Sciatic nerve (tissue), 2 donors: ENCODE measurements at regions not wholly inside any gene's neighbourhood (a gene's known extent, or its start where the extent isn't known, plus 50 kb on each side); places are given as distances from the start of the nearest gene placed in this dataset.
"Not testable (repeated sequence)": the region's sequence is repeated elsewhere in the genome, so short reads cannot be mapped to it uniquely, and the experiment has no call there.

ENCODE experiments used
- ATAC-seq: fragments of 200-7000 bp; cut with Tn5 transposase; one replicate; pipeline ENCODE4 v1.9.1; 2020; ENCODE audit warnings: mild to moderate bottlenecking, moderate library complexity
- DNase-seq: peaks from one replicate; pipeline ENCODE4 v3.0.0-alpha.2; 2020; ENCODE audit warnings: low spot score
- intact Hi-C: fragments of 100-400 bp; cut with DNase I; formaldehyde crosslinking; loops from one replicate; pipeline ENCODE4 v1.14.2; 2022
- donor health status: DM: no; HTN: no; CAD: no.
- donor health status: DM: no; HTN: no; CAD: no.

- ATAC-seq (no peak), DNase-seq (no peak)
- intact Hi-C loops = no loop called here
Observed at GRCh38 chr21:17370263-17370662, 142.6 kb upstream of the CXADR start.

- no peak for ATAC-seq
- intact Hi-C loops = no loop called here
- no peak for DNase-seq
Observed at GRCh38 chr21:17370916-17371315, 141.9 kb upstream of the CXADR start.

- intact Hi-C loops = no loop called here
- DNase-seq = no peak
- no peak for ATAC-seq
Observed at GRCh38 chr21:17371450-17371849, 141.4 kb upstream of the CXADR start.

- DNase-seq (no peak), ATAC-seq (no peak)
- intact Hi-C loops = no loop called here
Observed at GRCh38 chr21:17372200-17372599, 140.6 kb upstream of the CXADR start.

GRCh38 chr21:17386498-17386897, 126.3 kb upstream of the CXADR start:
- DNase-seq (no peak), ATAC-seq (no peak)
- intact Hi-C loops = no loop called here

GRCh38 chr21:17387030-17387617, 125.7 kb upstream of the CXADR start:
- DNase-seq (peak; percentile 63), ATAC-seq (peak; percentile 55)

GRCh38 chr21:17388226-17388625, 124.6 kb upstream of the CXADR start:
- intact Hi-C loops = no loop called here
- DNase-seq (no peak), ATAC-seq (peak; percentile 46)

More at GRCh38 chr21:17387030-17387617, 125.7 kb upstream of the CXADR start:
- intact Hi-C loops = no loop called here

- intact Hi-C loops = no loop called here
- ATAC-seq = no peak
Observed at GRCh38 chr21:17389311-17389710, 123.5 kb upstream of the CXADR start.

GRCh38 chr21:17390569-17390968, 122.3 kb upstream of the CXADR start:
- intact Hi-C loops = no loop called here
- ATAC-seq = no peak
- DNase-seq = no peak

More at GRCh38 chr21:17389311-17389710, 123.5 kb upstream of the CXADR start:
- DNase-seq = no peak

- intact Hi-C loops = no loop called here
- DNase-seq (no peak), ATAC-seq (no peak)
Observed at GRCh38 chr21:17391811-17392340, 121.0 kb upstream of the CXADR start.

GRCh38 chr21:17393413-17393812, 119.4 kb upstream of the CXADR start:
- intact Hi-C loops = no loop called here
- DNase-seq = no peak
- ATAC-seq = no peak

GRCh38 chr21:17396948-17397347, 115.9 kb upstream of the CXADR start:
- intact Hi-C loops = no loop called here
- DNase-seq (no peak), ATAC-seq (no peak)

GRCh38 chr21:17397703-17398102, 115.1 kb upstream of the CXADR start:
- no peak for ATAC-seq
- intact Hi-C loops = no loop called here
- DNase-seq = no peak

GRCh38 chr21:17398954-17399353, 113.9 kb upstream of the CXADR start:
- ATAC-seq, intact Hi-C loops, DNase-seq: not testable (repeated sequence)

- ATAC-seq (no peak), DNase-seq (no peak)
- intact Hi-C loops = no loop called here
Observed at GRCh38 chr21:17402937-17403336, 109.9 kb upstream of the CXADR start.

GRCh38 chr21:17406202-17406601, 106.6 kb upstream of the CXADR start:
- DNase-seq (no peak), ATAC-seq (no peak)
- intact Hi-C loops = no loop called here

GRCh38 chr21:17414766-17415165, 98.1 kb upstream of the CXADR start:
- ATAC-seq = peak; percentile 52
- DNase-seq = no peak
- intact Hi-C loops = no loop called here

GRCh38 chr21:17416139-17416538, 96.7 kb upstream of the CXADR start:
- intact Hi-C loops = no loop called here
- DNase-seq = no peak
- ATAC-seq = no peak

GRCh38 chr21:17422931-17423330, 89.9 kb upstream of the CXADR start:
- ATAC-seq (no peak), DNase-seq (no peak)
- intact Hi-C loops = no loop called here

- DNase-seq = no peak
- ATAC-seq = peak; percentile 72
- intact Hi-C loops = no loop called here
Observed at GRCh38 chr21:17427157-17427556, 85.7 kb upstream of the CXADR start.

GRCh38 chr21:17427831-17428483, 84.9 kb upstream of the CXADR start:
- ATAC-seq = no peak
- intact Hi-C loops = no loop called here
- DNase-seq = no peak
